Posterior vena cava (tissue), 2 donors: ENCODE measurements at regions not wholly inside any gene's neighbourhood (a gene's known extent, or its start where the extent isn't known, plus 50 kb on each side); places are given as distances from the start of the nearest gene placed in this dataset.
"Not testable (repeated sequence)": the region's sequence is repeated elsewhere in the genome, so short reads cannot be mapped to it uniquely, and the experiment has no call there.

Source experiments
- DNase-seq: peaks from one replicate; pipeline ENCODE4 v3.0.0-alpha.2; 2020; ENCODE audit warnings: low spot score
- intact Hi-C, 2 donors: fragments of 100-400 bp; cut with DNase I; formaldehyde crosslinking; loops; one replicate each; pipeline versions ENCODE4 v1.14.1 to v1.14.2; 2022 to 2023
- donor health status: DM: yes; HTN: yes; CAD: no.
- donor health status: DM: yes; HTN: yes; CAD: no.

- intact Hi-C loops = no loop called here
- no peak for DNase-seq
These were observed 109.9 kb upstream of the CRIM1 start for GRCh38 chr2:36245651-36246050.

GRCh38 chr2:36238106-36238505 lies 117.5 kb upstream of the CRIM1 start:
- intact Hi-C loops = no loop called here
- DNase-seq = no peak

- no peak for DNase-seq
- intact Hi-C loops = no loop called here
These were observed 119.7 kb upstream of the CRIM1 start for GRCh38 chr2:36235882-36236281.

- DNase-seq = no peak
- intact Hi-C loops = no loop called here
These were observed 120.2 kb upstream of the CRIM1 start for GRCh38 chr2:36235426-36235825.

GRCh38 chr2:36223259-36223658 lies 132.3 kb upstream of the CRIM1 start:
- intact Hi-C loops = no loop called here
- DNase-seq = no peak

- intact Hi-C loops = no loop called here
- no peak for DNase-seq
These were observed 133.1 kb upstream of the CRIM1 start for GRCh38 chr2:36222485-36222884.

- intact Hi-C loops = no loop called here
- DNase-seq = no peak
These were observed 140.9 kb upstream of the CRIM1 start for GRCh38 chr2:36214691-36215090.

- no peak for DNase-seq
- intact Hi-C loops = loop anchor here in 1 of 2 donors (2.0 kb wide), 1 partner anchor 63 kb away; no protein-coding TSS in a partner anchor
These were observed 152.2 kb upstream of the CRIM1 start for GRCh38 chr2:36203366-36203765.

GRCh38 chr2:36197181-36197971 lies 158.2 kb upstream of the CRIM1 start:
- DNase-seq = no peak
- intact Hi-C loops = no loop called here

- no peak for DNase-seq
- intact Hi-C loops = no loop called here
These were observed 161.9 kb upstream of the CRIM1 start for GRCh38 chr2:36193680-36194079.

GRCh38 chr2:36192983-36193382 lies 162.6 kb upstream of the CRIM1 start:
- no peak for DNase-seq
- intact Hi-C loops = no loop called here

GRCh38 chr2:36190097-36190496 lies 165.5 kb upstream of the CRIM1 start:
- intact Hi-C loops = no loop called here

GRCh38 chr2:36185624-36186023 lies 170.0 kb upstream of the CRIM1 start:
- DNase-seq = no peak
- intact Hi-C loops = no loop called here

More at GRCh38 chr2:36190097-36190496, 165.5 kb upstream of the CRIM1 start:
- DNase-seq = no peak

- DNase-seq = no peak
- intact Hi-C loops = no loop called here
These were observed 170.7 kb upstream of the CRIM1 start for GRCh38 chr2:36184848-36185247.

- intact Hi-C loops, DNase-seq: not testable (repeated sequence)
These were observed 174.6 kb upstream of the CRIM1 start for GRCh38 chr2:36180789-36181482.

- intact Hi-C loops, DNase-seq: not testable (repeated sequence)
These were observed 175.3 kb upstream of the CRIM1 start for GRCh38 chr2:36180293-36180692.

GRCh38 chr2:36179668-36180269 lies 175.8 kb upstream of the CRIM1 start:
- DNase-seq, intact Hi-C loops: not testable (repeated sequence)

- intact Hi-C loops = no loop called here
- DNase-seq = no peak
These were observed 177.2 kb upstream of the CRIM1 start for GRCh38 chr2:36178384-36178783.

- DNase-seq = no peak
- intact Hi-C loops = no loop called here
These were observed 178.3 kb upstream of the CRIM1 start for GRCh38 chr2:36177282-36177681.

- intact Hi-C loops = no loop called here
These were observed 180.7 kb upstream of the CRIM1 start for GRCh38 chr2:36174920-36175319.

More at GRCh38 chr2:36174920-36175319, 180.7 kb upstream of the CRIM1 start:
- DNase-seq = no peak
